ENCODE measurements at regions not wholly inside any gene's neighbourhood (a gene's known extent, or its start where the extent isn't known, plus 50 kb on each side); places are given as distances from the start of the nearest gene placed in this dataset.

DNA sequence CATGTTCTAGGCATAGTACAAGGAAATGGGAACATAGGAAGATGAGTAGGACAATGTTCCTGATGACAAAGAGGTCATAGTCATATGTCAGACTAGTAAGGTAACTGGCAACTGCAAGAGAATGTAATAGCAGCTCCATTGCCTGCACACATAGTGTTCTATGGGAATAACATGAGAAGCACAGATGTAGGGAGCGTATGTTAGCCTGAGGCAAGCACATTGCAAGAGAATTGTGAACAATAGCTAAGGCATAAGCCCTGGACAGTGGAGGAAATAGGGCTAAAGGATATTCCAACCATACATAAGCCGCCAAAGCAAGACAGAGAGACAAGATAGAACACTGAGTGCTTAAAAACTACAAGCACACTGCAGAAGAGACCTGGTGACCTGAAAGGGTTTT lies 1017.0 kb upstream of the TENM4 start:
- DNase-seq: no peak

DNA sequence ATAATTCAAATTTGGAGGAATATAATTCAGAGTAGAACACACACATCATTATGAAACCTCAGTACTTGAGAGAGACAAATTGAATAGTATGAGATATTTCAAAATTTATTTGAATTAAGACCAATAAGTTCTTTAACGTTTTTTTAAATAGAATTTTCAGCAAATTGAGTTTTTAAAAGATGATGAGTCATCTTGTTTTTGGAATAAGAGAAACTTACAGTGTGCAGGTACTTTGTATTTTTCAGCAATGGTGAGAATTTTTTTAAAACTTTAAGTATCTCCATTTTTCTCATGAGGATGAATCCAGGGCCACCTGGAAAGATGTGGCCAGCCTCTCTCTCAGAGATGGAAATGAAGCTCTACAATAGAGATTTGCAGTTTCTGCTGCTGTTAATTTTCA lies 1015.0 kb upstream of the TENM4 start:
- DNase-seq: no peak

DNA sequence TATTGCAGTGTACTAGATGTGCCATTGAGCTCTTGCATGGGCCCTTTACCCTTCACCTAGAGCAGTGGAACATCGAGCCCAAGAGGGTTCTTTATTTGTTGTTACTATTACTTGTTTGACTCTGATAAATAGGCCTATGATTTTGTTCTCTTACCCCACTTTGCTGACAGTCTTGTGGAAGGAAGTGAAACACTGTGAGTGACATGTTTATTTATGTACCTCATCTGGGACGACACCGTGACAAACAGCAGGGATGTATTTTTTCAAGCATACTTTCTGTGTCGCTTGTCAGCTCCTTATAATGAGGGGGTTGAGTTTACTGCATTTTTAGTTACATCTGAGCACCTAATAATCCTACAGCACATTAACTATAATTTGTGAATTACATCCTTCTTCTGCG lies 1010.3 kb upstream of the TENM4 start:
- no peak for DNase-seq

DNA sequence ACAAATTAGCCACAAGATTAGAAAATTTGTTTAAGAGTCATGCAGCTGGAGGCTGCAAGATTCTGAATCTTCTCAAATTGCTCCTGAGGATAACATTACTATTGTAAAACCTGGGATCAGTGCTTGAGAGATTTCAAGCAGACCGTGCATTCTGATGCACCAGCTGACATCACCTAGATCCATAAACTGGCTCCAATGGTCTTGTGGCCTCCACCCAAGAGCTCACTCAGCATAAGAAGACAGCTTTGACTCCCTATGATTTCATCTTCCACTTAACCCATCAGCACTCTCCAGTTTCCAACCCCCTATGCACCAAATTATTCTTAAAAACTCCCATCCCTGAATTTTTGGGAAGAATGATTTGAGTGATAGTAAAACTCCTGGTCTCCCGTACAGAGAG lies 1007.9 kb upstream of the TENM4 start:
- no peak for DNase-seq

DNA sequence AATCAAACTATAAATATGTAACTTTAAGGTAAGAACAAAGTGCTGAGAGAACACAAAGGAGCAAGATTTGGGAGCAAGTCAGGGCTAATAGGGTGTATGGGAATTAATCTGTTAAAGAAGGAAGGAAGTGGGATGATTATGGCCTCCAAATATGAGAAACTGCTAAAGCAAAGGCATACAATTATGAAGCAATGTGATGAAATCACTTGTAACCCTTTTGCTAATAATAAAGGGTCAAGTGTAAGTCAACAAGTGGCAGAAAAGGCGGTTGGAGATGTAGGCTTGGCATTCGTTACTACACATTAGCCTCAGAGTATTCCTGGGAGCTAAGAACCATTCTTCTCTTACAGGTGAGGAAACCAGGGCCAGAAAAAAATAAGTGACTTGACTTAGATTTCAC lies 1002.3 kb upstream of the TENM4 start:
- DNase-seq: no peak

DNA sequence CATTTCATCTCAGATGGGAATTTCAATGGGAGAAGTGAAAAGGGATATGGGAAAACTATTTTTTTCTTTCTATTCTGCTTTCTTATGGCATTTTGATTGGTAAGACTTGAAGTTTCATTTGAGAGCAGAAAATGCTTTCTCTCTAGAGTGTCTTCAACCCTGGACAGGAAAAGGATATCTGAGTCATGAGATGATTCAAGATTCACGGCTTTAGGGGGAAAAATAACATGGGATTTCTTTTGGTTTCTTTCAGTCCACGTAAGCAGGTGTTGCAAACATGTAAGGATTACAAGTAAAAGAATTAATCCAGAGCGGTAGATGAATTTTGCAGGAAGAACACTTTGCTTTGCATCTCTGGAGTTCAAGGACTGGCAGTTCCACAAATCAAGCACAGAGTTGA lies 1001.0 kb upstream of the TENM4 start:
- no peak for DNase-seq

DNA sequence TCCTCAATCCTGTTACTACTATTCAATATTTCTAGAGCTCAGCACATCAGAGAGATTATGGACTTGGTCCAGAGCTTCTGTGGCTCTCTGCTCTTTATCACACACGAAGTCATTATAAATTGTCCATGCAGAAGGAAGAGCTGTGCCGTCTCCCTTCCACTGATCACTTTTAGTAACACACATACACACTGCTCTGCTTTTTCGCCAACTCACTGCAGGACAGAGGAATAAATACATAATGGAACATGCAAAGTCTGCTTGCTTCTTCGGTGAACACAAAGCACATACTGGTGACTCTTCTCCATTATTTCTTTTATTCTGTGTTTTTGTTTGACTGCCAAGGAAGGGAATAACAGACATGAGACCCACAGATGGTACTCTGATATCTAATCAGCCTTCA lies 1000.0 kb upstream of the TENM4 start:
- no peak for DNase-seq

DNA sequence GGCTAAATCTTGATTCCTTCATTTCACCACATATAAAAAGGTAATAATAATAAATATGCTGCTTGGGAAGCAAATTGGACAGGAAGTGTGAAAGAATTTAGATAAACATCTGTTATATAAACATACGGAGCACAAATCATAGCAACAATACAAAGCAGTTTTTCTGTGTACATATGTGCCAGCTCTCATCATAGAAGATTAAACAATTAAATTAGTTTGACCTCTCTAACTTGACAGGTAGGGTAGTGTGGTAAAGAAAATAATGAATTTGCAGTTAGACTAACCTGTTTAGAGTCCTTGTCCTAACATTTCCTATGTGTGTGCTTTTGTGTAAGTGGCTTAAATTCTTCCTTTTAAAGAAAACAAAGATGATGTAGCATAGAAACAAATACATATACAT lies 995.7 kb upstream of the TENM4 start:
- DNase-seq: no peak

DNA sequence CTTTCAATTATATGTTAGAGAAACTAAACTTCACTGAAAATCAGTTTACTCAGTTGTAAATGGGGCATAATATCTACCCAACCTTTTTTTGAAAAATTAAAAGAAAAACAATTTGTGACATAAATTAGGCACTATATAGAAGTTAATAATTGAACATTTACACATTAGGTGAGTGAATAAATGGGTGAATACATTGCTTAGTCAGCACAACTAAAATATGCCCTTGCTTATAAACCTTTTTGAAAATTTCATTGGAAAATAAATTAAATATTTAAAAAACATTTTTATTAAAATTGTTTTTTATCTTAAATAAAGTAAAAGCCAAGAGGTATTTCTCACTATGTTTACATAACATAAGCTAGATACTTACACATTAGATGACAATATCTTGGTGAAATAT lies 994.5 kb upstream of the TENM4 start:
- no peak for DNase-seq

DNA sequence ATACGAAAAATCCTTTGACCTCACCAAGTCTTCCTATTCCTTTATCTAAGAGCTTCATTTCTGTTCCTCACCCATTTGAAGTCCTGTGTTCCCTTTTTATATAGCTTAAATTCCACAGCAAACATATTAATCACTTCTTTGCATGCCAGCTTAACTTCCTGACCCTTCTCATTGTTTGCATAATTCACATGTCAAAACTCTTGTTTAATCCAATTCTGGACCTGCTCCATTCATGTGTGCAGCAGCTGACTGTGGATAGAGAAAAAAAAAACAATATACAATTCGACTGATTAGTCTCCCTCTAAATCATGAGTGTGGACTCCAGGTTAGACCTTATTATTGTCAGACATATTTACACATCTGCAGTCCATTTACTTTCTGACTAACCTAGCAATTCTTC lies 991.2 kb upstream of the TENM4 start:
- no peak for DNase-seq

DNA sequence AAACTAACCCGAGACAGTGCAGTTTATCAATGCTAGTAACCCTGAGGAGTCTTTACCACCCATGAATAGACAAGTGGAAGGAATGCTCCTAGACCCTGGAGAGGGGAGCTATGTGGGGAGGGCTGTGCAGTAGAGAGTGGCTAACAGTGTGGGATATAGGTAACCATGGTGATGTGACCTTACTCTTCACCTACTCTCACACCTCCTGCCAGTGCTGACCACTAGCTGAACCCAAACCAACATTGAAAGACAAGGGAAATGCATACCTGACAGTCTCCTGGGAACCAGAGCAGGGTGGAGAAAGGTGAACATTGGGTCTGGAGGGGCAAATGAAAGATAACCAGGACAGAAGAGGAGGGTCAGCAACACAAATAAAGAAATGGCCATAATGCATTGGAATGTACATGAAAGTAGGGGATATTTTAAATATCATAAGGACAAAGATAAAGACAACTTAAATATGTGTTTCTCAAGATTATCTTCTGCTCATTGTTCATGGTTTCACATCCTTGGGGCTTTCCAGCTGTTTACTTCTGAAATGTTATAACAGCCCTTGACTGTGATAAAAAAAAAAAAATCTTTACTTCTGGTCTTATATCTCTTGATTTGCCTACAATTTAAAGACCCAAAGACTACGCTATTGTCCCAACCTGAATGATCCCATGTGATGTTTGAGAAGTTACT lies 983.3 kb upstream of the TENM4 start:
- DNase-seq: no peak

DNA sequence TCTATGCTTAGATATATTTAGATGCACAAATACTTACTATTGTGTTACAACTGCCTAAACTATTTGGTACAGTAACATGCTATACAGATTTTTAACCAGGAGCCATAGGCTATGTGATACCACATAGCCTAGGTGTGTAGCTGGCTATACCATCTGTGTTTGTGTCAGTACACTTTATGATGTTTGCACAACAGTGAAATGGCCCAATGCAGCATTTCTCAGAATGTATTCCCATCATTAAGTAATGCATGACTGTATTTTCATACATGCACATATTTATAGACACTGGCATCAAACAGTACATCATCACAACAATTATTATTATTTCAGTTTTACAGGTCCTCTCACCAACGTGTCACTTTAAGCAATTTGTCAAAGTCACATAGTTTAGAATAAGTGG lies 979.5 kb upstream of the TENM4 start:
- no peak for DNase-seq

DNA sequence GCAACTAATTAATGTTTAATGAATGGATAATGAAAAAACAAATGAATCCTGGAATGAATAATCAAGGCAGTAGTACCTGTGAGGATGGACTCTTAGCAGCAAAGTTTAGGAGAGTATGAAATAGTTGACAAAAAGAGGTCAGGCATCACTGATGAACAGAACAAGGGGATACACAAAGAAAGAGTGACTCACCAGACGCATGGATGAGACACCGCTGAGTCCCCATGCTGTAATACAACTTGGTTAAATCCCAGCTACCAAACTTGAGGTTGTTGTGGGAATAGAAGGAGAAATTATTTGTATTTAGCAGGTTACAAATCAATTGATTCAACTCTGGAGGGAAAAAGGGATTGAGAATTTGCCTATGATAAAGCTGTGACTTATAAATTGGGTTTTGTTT lies 976.9 kb upstream of the TENM4 start:
- no peak for DNase-seq

DNA sequence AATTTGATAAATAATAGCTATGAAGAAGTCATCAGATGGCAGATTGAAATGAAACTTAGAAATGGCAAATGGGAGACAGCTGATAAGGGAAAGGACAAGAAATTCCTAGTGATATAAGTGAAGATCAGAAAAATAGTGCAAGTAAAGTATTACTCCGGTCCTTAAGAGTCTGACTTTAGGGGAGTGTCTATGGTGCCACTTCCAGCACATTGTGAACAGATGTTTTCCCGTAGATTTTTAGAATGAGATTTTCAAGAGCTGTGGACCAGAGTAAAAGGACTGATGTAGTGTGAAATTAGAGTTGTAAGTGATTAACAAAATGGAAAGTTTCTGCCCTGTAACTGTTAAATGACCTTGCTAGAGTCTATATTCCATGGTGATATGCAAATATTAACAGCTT lies 974.8 kb upstream of the TENM4 start:
- DNase-seq: no peak

DNA sequence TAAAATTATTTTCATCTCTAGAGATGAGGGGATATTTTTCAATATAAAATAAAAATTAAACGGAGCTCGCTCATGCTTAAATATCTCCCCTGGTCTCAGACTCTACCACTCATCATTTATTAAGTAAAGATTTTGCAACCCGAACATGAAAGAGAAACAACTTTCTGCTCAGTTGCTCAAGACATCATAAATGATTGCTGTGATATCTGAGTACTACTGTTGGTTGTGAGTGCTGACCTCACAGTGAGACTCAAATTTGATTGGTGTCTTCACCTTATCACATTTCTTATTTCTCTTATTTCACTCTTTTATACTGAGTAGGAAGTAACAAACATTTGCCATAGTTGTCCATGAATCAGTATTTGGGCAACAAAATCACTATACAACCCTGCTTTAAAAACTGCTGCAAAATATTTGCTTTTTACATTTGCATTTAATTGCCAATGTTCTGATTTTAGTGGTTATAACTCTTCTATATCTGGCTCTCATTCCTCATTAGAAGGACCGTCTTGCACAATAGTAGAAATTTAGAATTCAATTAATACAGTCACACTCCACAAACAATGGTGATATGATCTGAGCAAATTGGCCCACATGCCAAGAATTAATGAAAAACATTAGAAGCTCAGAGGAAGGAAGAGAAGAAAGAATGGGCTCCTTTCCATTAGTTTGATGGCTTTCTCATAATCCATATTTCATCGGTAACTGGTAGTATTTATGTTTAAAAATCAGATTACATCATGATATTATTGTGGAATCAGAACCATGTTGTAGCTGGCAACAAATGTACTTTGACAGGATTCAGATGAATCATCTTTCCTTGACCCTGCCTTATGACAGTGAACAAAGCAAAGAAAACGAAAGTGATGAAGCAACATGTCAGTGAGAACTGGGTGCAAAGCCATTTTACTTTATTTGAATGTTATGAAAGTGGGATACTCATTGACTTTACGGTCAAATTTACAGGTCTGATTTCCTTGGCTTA lies 973.6 kb upstream of the TENM4 start:
- no peak for DNase-seq

DNA sequence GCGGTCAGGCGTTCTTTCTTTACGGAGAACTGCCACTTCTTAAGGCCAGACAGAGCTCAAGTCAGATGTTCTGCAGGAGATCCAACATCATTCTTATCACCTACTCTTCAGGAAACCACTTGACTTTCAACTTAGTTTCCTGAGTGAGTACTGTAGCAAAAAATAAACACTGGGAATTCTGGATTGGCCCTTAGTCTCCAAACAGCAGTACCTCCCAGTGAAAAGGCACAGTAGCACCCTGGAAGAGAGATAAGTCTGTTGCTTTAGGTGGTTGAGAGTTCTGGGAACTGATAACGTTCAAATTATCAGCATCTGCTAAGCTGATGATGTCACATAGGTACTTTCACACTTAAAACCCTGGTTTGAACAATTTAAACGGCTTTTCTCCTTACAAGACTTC lies 971.8 kb upstream of the TENM4 start:
- DNase-seq: no peak

DNA sequence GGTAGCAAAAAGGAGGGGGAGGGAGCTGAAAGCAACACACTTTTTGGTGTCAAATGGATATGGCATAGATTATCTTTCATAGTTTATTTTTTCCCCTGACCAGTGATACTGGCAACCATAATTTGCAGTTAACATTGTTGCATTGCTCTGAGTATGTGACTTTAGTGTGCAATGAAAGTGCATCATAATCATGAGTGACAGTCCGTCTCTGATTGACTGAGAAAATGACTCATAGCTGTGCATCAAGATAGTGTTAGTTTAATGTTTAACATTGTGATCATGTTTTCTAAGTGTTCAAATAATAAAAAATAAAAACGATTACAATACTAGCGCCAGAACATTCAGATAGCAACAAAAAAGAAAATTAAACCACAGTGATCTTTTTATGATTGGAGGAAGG lies 952.4 kb upstream of the TENM4 start:
- DNase-seq: no peak

DNA sequence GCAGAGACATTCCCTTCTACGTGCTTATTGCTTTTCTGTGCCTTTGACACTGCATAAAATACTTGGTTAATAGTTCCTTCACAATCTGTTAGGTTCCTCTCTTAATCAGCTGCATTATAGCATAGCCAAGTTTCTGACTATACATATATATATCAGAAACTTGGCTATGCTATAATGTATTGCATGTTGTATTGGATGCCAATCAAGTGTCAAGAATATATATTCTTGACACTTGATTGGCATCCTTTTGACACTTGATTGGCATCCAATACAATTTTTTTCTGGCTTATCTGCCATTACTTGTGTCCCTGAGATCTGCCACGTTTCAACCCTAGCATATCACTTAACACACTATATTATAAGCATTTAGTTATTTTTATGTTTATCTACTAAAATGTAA lies 949.7 kb upstream of the TENM4 start:
- no peak for DNase-seq

DNA sequence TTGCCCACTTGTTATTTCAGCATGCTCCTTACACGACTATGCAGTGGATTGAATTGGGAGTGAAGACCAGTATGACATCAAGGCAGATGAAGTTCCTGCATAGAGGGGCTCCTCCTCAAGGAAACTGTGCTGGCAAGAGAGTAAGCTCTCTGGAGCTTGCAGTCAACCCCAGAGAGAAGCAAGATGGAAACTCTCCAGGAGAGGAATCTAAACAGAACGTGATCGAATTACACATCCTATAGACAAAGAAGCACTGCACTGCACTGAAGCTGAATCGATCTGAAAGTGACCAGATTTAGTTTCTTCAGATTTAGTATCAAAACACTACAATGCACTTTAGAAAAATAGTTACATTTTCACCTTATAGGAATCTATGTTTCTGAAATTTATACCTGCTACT lies 947.7 kb upstream of the TENM4 start:
- DNase-seq: no peak

DNA sequence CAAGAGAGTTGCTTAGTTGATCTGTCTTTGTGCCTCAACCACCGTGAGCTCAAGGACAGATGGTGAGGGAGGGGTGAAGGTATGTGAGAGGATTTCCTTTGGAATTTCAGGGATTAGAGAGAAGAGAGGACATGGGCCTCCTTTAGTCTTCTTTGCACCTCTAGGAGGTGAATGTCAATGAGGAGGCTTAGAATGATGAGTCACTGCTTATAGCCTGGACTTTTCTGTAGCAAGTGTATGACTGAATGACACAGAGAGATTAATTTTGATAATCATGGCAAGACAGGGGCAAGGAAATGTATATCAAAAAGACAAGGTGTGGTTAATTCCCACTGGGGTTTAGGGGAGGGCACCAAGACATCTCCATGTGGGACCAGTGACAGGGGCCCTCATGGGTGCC lies 947.3 kb upstream of the TENM4 start:
- DNase-seq: no peak

DNA sequence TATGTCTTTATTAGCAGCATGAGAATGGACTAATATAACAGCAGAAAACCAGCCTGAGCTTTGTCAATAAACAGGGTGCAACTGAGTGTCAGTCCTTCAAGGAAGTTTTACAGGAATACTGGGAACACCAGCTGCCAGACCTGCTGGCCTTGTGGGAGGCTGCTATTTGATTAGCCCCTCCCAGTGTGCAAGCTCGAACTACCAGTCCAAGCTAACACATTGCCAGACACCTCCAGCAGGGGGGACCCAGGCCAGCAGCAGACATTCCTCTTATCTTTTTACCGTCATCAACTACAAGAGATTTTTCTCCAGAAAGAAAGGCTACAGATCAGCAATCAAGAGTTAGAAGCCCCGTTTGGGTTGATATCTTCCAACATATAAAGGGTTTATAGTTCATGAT lies 942.8 kb upstream of the TENM4 start:
- DNase-seq: no peak

DNA sequence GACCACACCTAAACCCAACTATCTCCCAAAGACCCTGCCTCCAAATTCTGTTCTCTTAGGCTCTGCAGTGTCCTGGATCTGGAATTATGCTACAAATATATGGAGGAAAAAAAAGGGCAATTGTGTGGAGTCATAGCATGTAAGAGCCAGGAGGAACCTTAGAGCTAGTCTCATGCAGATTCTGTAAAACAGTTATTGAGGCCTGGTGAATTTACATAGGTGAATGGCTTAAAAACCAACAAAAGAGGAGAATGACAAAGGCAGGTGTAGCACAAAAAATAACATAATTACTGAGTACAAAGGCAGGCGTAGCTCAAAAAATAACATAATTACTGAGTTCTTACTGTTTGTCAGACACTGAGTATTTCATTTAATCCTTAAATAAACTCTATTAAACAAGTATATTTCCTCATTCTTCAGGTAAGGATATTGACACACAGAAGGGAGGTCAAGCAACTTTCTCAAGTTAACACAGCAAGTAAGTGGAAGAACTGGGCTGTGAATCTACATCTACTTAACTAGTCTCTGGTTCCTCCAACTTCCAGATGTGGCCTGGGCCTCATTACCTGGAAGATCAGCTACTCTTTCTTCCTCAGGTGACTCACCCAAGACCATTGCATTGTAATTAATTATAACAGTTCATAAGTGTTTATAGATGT lies 938.9 kb upstream of the TENM4 start:
- DNase-seq: no peak

DNA sequence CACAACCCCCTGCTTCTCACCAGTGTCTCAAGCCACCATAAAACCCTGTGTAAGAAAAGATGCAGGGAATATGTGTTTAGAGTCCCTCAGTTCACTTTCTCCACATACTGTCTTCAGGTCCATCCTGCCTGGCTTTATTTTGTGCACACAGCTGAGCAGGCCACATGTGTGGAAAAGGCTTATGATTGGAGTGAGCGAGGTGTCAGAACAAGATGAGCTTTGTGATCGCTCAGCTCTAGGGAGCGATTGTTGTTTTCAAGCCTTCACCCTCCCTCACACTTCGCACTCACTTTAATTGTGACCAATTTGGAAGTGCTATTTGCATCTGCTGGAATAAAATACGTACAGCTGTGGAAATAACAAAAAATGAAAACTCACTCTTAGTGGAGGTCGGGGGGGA lies 931.1 kb upstream of the TENM4 start:
- DNase-seq: no peak

DNA sequence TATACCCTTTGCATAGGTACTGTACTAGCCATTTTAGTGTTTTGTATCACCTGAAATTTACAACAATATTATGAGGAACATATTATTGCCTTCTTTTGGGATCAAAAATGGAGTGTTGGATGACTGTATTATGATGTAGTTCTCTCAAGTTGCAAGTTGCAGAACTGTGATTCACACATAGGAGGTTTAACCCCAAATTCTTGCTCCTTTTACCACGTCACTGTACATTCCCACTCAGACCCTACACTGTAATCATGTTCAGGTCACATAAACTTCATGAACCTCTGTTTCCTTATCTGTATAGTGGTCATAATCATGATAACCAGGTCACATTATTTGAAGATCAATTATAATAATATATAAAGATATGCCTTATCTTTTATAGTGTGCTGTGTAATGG lies 925.1 kb upstream of the TENM4 start:
- DNase-seq: no peak
